IMR-90 (cell line): ENCODE measurements at regions not wholly inside any gene's neighbourhood (a gene's known extent, or its start where the extent isn't known, plus 50 kb on each side); places are given as distances from the start of the nearest gene placed in this dataset.

Experiments used
- ATAC-seq: fragments of 200-7000 bp; cut with Tn5 transposase; 2 replicates; pipeline ENCODE4 v1.9.1; 2020; ENCODE audit warnings: low read depth, mild to moderate bottlenecking, moderate library complexity
- BruUV-seq: library from RNA; stranded (reverse); fragments of 400-500 nt; replicated peaks from 2 replicates; lab custom pipeline; 2021; lab: Mats Ljungman, UMichigan
- CTCF ChIA-PET: fragments of 300-600 bp; formaldehyde crosslinking; extraction: SDS; loops from one replicate; lab custom pipeline; 2021; ENCODE audit warnings: antibody characterized with exemption; lab: Yijun Ruan, JAX
- POLR2A ChIA-PET: fragments of 300-600 bp; sonication (Branson Sonifier 250); formaldehyde crosslinking; loops from one replicate; lab custom pipeline; 2022; ENCODE audit warnings: antibody characterized with exemption; ENCODE audit not compliant: unreplicated experiment; lab: Charles Lee
- DNase-seq: peaks from one replicate; pipeline ENCODE4 v3.0.0; 2013
- H2AFZ ChIP-seq: replicated peaks from 2 replicates; pipeline ENCODE3; 2013; ENCODE audit warnings: low read length, mild to moderate bottlenecking; ENCODE audit not compliant: poor library complexity
- H2AK5ac ChIP-seq: 2 replicates; pipeline ENCODE4 v1.6.1; 2013; ENCODE audit warnings: low read depth, low read length, inconsistent platforms
- H2AK9ac ChIP-seq: replicated peaks from 2 replicates; pipeline ENCODE3; 2013; ENCODE audit warnings: mild to moderate bottlenecking, low read depth, low read length, moderate library complexity; ENCODE audit not compliant: poor library complexity
- H2BK120ac ChIP-seq: 2 replicates; pipeline ENCODE4 v1.6.1; 2013; ENCODE audit warnings: low read depth, low read length, inconsistent platforms
- H2BK15ac ChIP-seq: 3 replicates; pipeline ENCODE4 v1.6.1; 2013; ENCODE audit warnings: low read depth, low read length, inconsistent platforms
- H2BK20ac ChIP-seq: 2 replicates; pipeline ENCODE4 v1.6.1; 2013; ENCODE audit warnings: low read depth, mild to moderate bottlenecking, inconsistent platforms, low read length, moderate library complexity
- H2BK5ac ChIP-seq: 2 replicates; pipeline ENCODE4 v1.6.1; 2013; ENCODE audit warnings: mild to moderate bottlenecking, low read depth, low read length, inconsistent platforms; ENCODE audit not compliant: poor library complexity, severe bottlenecking
- H3K14ac ChIP-seq: replicated peaks from 2 replicates; pipeline ENCODE4 v1.6.1; 2013; ENCODE audit warnings: low read depth, low read length, inconsistent platforms
- H3K18ac ChIP-seq: 2 replicates; pipeline ENCODE4 v1.6.1; 2013; ENCODE audit warnings: low read depth, low read length, control low read depth
- H3K23ac ChIP-seq: 2 replicates; pipeline ENCODE4 v1.6.1; 2013; ENCODE audit warnings: low read depth, low read length, inconsistent platforms
- H3K27ac ChIP-seq: 2 replicates; pipeline ENCODE4 v1.5.1; 2013; ENCODE audit warnings: mild to moderate bottlenecking, control low read depth, low read length; ENCODE audit not compliant: insufficient read depth
- H3K27me3 ChIP-seq: 2 replicates; pipeline ENCODE4 v1.6.1; 2013; ENCODE audit warnings: low read length; ENCODE audit not compliant: control insufficient read depth, insufficient read depth
- H3K36me3 ChIP-seq: 2 replicates; pipeline ENCODE4 v1.6.1; 2013; ENCODE audit warnings: low read length, mixed read lengths; ENCODE audit not compliant: control insufficient read depth, insufficient read depth
- H3K4ac ChIP-seq: 2 replicates; pipeline ENCODE4 v1.6.1; 2013; ENCODE audit warnings: low read depth, low read length, inconsistent platforms
- H3K4me1 ChIP-seq: 2 replicates; pipeline ENCODE4 v1.6.1; 2013; ENCODE audit warnings: low read length, mixed read lengths; ENCODE audit not compliant: control insufficient read depth, insufficient read depth
- H3K4me2 ChIP-seq: 2 replicates; pipeline ENCODE4 v1.6.1; 2013; ENCODE audit warnings: low read depth, mild to moderate bottlenecking, control low read depth, low read length, moderate library complexity
- H3K4me3 ChIP-seq: 2 replicates; pipeline ENCODE4 v1.5.1; 2013; ENCODE audit warnings: low read depth, mild to moderate bottlenecking, control low read depth, low read length, moderate library complexity; ENCODE audit not compliant: insufficient read depth
- H3K56ac ChIP-seq: 2 replicates; pipeline ENCODE4 v1.6.1; 2013; ENCODE audit warnings: low read length, inconsistent platforms; ENCODE audit not compliant: insufficient read depth; ENCODE audit errors: extremely low read depth
- H3K79me1 ChIP-seq, 2 experiments: 2 replicates each; pipeline ENCODE4 v1.6.1; 2013; ENCODE audit warnings: low read length in 2 of 2, inconsistent platforms in 1 of 2, low read depth in 1 of 2
- H3K9ac ChIP-seq: 2 replicates; pipeline ENCODE4 v1.6.1; 2013; ENCODE audit warnings: low read depth, low read length, control low read depth
- H3K9me1 ChIP-seq: 2 replicates; pipeline ENCODE4 v1.6.1; 2013; ENCODE audit warnings: low read length, inconsistent platforms; ENCODE audit not compliant: insufficient read depth
- H3K9me3 ChIP-seq: 2 replicates; pipeline ENCODE4 v1.6.1; 2013; ENCODE audit warnings: low read length; ENCODE audit not compliant: control insufficient read depth, insufficient read depth
- H4K20me1 ChIP-seq: 2 replicates; pipeline ENCODE4 v1.6.1; 2013; ENCODE audit warnings: low read length, inconsistent platforms; ENCODE audit not compliant: insufficient read depth
- H4K5ac ChIP-seq: 2 replicates; pipeline ENCODE4 v1.6.1; 2013; ENCODE audit warnings: mild to moderate bottlenecking, low read depth, low read length, control low read depth
- H4K8ac ChIP-seq, 2 experiments: 2 replicates each; pipeline ENCODE4 v1.6.1; 2013; ENCODE audit warnings: low read depth in 2 of 2, low read length in 2 of 2, control low read depth in 1 of 2, inconsistent platforms in 1 of 2
- H4K91ac ChIP-seq: 2 replicates; pipeline ENCODE4 v1.6.1; 2013; ENCODE audit warnings: low read depth, low read length, inconsistent platforms; ENCODE audit not compliant: insufficient read depth
- BHLHE40 ChIP-seq: fragments of 150-350 bp; IDR thresholded peaks from 2 replicates; pipeline ENCODE4 v1.6.1; 2016; ENCODE audit warnings: mild to moderate bottlenecking, low read depth, low read length
- CEBPB ChIP-seq: IDR thresholded peaks from 2 replicates; pipeline ENCODE4 v1.6.1; 2012; ENCODE audit warnings: low read depth, low read length, improper control_type of control experiment
- CHD1 ChIP-seq: IDR thresholded peaks from 2 replicates; pipeline ENCODE4 v1.6.1; 2012; ENCODE audit warnings: low read depth, low read length, improper control_type of control experiment
- CTCF ChIP-seq: conservative IDR thresholded peaks from 2 replicates; pipeline ENCODE4 v1.5.1; 2012; ENCODE audit warnings: mild to moderate bottlenecking, low read depth, low read length, improper control_type of control experiment
- ELK1 ChIP-seq: fragments of 150-350 bp; IDR thresholded peaks from 2 replicates; pipeline ENCODE4 v1.6.1; 2016; ENCODE audit warnings: low read depth, mild to moderate bottlenecking, low read length, moderate library complexity, borderline replicate concordance
- FOS ChIP-seq: fragments of 150-350 bp; IDR thresholded peaks from 2 replicates; pipeline ENCODE4 v1.6.1; 2016; ENCODE audit warnings: low read depth, low read length
- MAFK ChIP-seq: IDR thresholded peaks from 2 replicates; pipeline ENCODE4 v1.6.1; 2012; ENCODE audit warnings: low read depth, low read length, improper control_type of control experiment
- MXI1 ChIP-seq: IDR thresholded peaks from 2 replicates; pipeline ENCODE4 v1.6.1; 2012; ENCODE audit warnings: low read depth, mild to moderate bottlenecking, low read length, moderate library complexity, borderline replicate concordance
- NFE2L2 ChIP-seq: fragments of 150-350 bp; IDR thresholded peaks from 2 replicates; pipeline ENCODE4 v1.6.1; 2016; ENCODE audit warnings: low read depth, mild to moderate bottlenecking, low read length
- POLR2A ChIP-seq: IDR thresholded peaks from 2 replicates; pipeline ENCODE4 v1.6.1; 2012; ENCODE audit warnings: mild to moderate bottlenecking, low read depth, low read length
- RCOR1 ChIP-seq: IDR thresholded peaks from 2 replicates; pipeline ENCODE4 v1.6.1; 2012; ENCODE audit warnings: mild to moderate bottlenecking, low read length, improper control_type of control experiment; ENCODE audit not compliant: insufficient replicate concordance
- SMC3 ChIP-seq: fragments of 150-350 bp; IDR thresholded peaks from 2 replicates; pipeline ENCODE4 v1.6.1; 2016; ENCODE audit warnings: low read depth, mild to moderate bottlenecking, antibody characterized with exemption, low read length, moderate library complexity
- USF2 ChIP-seq: fragments of 150-350 bp; IDR thresholded peaks from 2 replicates; pipeline ENCODE4 v1.6.1; 2017; ENCODE audit warnings: mild to moderate bottlenecking, antibody characterized with exemption, low read length, low read depth
- WGBS, 2 experiments: methylation state at CpG; one replicate each; pipeline versions ENCODE4 v1.1.5 to v1.1.7; 2013; ENCODE audit warnings: missing lambda C conversion rate in 2 of 2; ENCODE audit not compliant: insufficient read length in 1 of 2; ENCODE audit errors: extremely low coverage in 2 of 2; 5-methylcytosine and 5-hydroxymethylcytosine counted together
- dilution Hi-C: fragments of 300-500 bp; cut with HindIII; formaldehyde crosslinking; loops from one replicate; pipeline ENCODE4 v1.14.3; 2018; ENCODE audit warnings: low sequenced_read_pairs; ENCODE audit not compliant: unreplicated experiment
- in situ Hi-C: fragments of 300-500 bp; cut with MboI; formaldehyde crosslinking; loops from 3 replicates; pipeline ENCODE4 v1.14.3; 2019; ENCODE audit warnings: low sequenced_read_pairs, inconsistent platforms, mixed read lengths
- intact Hi-C: fragments of 100-400 bp; cut with micrococcal nuclease; formaldehyde crosslinking; loops from 2 replicates; pipeline ENCODE4 v1.10.0; 2022

- dilution Hi-C loops (no loop called here), intact Hi-C loops (no loop called here), in situ Hi-C loops (no loop called here)
- Histone ChIP-seq H4K91ac (no peak overlapping the region), H3K9me1 (no peaks in the 10 kb centered on the region), H3K14ac (no peak overlapping the region), H3K4me2 (no peak overlapping the region), H3K18ac (no peak overlapping the region), H3K4me1 (no peaks in the 10 kb centered on the region), H2AK5ac (no peak overlapping the region), H3K4me3 (no peak overlapping the region), H3K27me3 (no peaks in the 10 kb centered on the region), H3K4ac (no peak overlapping the region), H2BK20ac (no peak overlapping the region), H2BK5ac (no peak overlapping the region), H3K36me3 (no peaks in the 10 kb centered on the region), H4K8ac (no peak overlapping the region), H3K79me1 (no peaks in the 10 kb centered on the region), H3K23ac (no peak overlapping the region), H4K20me1 (no peaks in the 10 kb centered on the region), H2AFZ (no peak overlapping the region), H3K9me3 (peaks cover 2% of the 10 kb centered on the region; the same call in 1 of the 2 replicates), H3K27ac (no peak overlapping the region), H2AK9ac (no peak overlapping the region), H4K5ac (no peak overlapping the region), H3K56ac (no peak overlapping the region), H2BK15ac (no peak overlapping the region), H2BK120ac (no peak overlapping the region), H3K9ac (no peak overlapping the region)
- WGBS, 2 experiments: no CpG with 5 or more reads among the region's 2 CpGs
- TF ChIP-seq USF2 (no peak), MAFK (no peak), RCOR1 (no peak), POLR2A (no peak), MXI1 (no peak), CEBPB (no peak), CHD1 (no peak), CTCF (no peak), SMC3 (no peak), NFE2L2 (no peak), BHLHE40 (no peak), FOS (no peak), ELK1 (no peak)
- DNase-seq: no peak
- CTCF ChIA-PET: interaction anchor here (0.5 kb wide), 1 partner anchor 36 kb away, joined by 3 read pairs; no protein-coding TSS in a partner anchor
- POLR2A ChIA-PET: no interaction called here
- BruUV-seq: no TSS peak
- no peak for ATAC-seq
Observed at GRCh38 chr2:13819896-13820295, 812.6 kb upstream of the LRATD1 start.
